Parathyroid adenoma (tissue), 2 donors: ENCODE measurements at regions not wholly inside any gene's neighbourhood (a gene's known extent, or its start where the extent isn't known, plus 50 kb on each side); places are given as distances from the start of the nearest gene placed in this dataset.

Experiments
- H2AFZ ChIP-seq: fragments of 300-600 bp; sonication (generic); one replicate; pipeline ENCODE4 v1.7.0; 2017; ENCODE audit warnings: antibody characterized with exemption, mild to moderate bottlenecking
- H3K27ac ChIP-seq: fragments of 300-600 bp; sonication (generic); one replicate; pipeline ENCODE4 v1.7.0; 2017
- H3K27me3 ChIP-seq: fragments of 300-600 bp; sonication (generic); one replicate; pipeline ENCODE4 v1.7.0; 2017; ENCODE audit warnings: low read length; ENCODE audit not compliant: control insufficient read depth, insufficient read depth
- H3K36me3 ChIP-seq: fragments of 300-600 bp; sonication (generic); one replicate; pipeline ENCODE4 v1.7.0; 2017; ENCODE audit warnings: low read length; ENCODE audit not compliant: control insufficient read depth, insufficient read depth
- H3K4me1 ChIP-seq: fragments of 300-600 bp; sonication (generic); one replicate; pipeline ENCODE4 v1.7.0; 2017; ENCODE audit warnings: control low read depth
- H3K4me2 ChIP-seq: fragments of 300-600 bp; sonication (generic); one replicate; pipeline ENCODE4 v1.7.0; 2017; ENCODE audit warnings: low read length
- H3K4me3 ChIP-seq: fragments of 300-600 bp; sonication (generic); one replicate; pipeline ENCODE4 v1.7.0; 2017; ENCODE audit warnings: low read depth, low read length
- H3K79me2 ChIP-seq: fragments of 300-600 bp; sonication (generic); one replicate; pipeline ENCODE4 v1.7.0; 2017; ENCODE audit warnings: control low read depth
- H3K9ac ChIP-seq: fragments of 300-600 bp; sonication (generic); one replicate; pipeline ENCODE4 v1.7.0; 2017; ENCODE audit warnings: mild to moderate bottlenecking
- H3K9me3 ChIP-seq: fragments of 300-600 bp; sonication (generic); one replicate; pipeline ENCODE4 v1.7.0; 2017; ENCODE audit warnings: low read length; ENCODE audit not compliant: control insufficient read depth
- CTCF ChIP-seq: fragments of 300-600 bp; sonication (generic); IDR thresholded peaks from one replicate; pipeline ENCODE4 v1.7.0; 2017; ENCODE audit warnings: antibody characterized with exemption, mild to moderate bottlenecking
- donor health status: primary hyperparathyroidism.

DNA sequence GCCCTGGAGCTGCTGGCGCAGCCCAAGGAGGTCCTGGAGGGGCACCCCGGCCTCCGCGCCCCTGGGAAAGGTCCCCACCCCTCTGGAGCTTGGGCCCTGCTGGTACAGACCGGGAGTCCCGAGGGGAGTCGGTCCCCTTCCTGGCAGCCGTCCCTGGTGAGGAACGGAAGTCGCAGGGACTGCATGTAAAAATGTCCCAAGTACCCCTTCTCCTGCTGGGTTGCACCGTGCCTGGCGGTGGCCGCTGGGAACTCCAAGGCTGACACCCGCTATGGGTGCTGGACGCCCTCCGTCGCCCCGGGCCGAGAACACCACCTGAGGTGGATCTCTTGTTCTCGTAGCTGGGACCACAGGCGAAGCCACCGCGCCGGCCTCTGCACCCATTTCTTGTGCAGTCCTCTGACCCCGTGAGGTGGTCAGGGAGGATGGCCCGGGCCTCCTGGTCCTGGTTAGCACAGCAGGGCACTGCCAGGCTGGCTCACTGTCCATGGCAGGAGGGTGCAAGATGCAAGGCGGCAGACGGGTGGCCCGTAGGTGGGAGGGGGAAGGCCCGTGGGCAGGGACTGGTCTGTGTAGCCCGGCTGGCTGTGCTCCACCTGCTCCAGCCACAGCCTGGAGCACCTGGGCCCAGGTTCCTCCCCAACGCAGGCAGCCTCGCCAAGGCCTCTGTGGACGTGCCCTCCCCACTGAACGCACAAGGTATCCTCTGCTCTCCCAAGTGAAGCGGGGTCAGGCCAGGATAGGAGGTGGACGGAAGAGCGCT is 165.2 kb downstream of the IGLL1 start:
- H3K27me3 ChIP-seq, result no peaks in the 10 kb centered on the region
- H3K4me1 ChIP-seq, result no peaks in the 10 kb centered on the region
- no peak overlapping the region for H3K4me2 ChIP-seq
- H3K79me2 ChIP-seq, result no peaks in the 10 kb centered on the region
- no peak overlapping the region for H3K9ac ChIP-seq
- TF ChIP-seq CTCF, result no peak
- H2AFZ ChIP-seq, result no peak overlapping the region
- H3K4me3 ChIP-seq, result no peak overlapping the region
- H3K36me3 ChIP-seq, result no peaks in the 10 kb centered on the region
- no peaks in the 10 kb centered on the region for H3K9me3 ChIP-seq
- H3K27ac ChIP-seq, result no peak overlapping the region

- Histone ChIP-seq H3K27ac (no peak overlapping the region), H3K9me3 (no peaks in the 10 kb centered on the region), H3K9ac (no peak overlapping the region), H2AFZ (no peak overlapping the region), H3K36me3 (no peaks in the 10 kb centered on the region), H3K4me1 (no peaks in the 10 kb centered on the region), H3K27me3 (no peaks in the 10 kb centered on the region), H3K4me3 (no peak overlapping the region), H3K79me2 (no peaks in the 10 kb centered on the region), H3K4me2 (no peak overlapping the region)
- TF ChIP-seq CTCF, result no peak
These were observed 168.4 kb downstream of the IGLL1 start for GRCh38 chr22:23411739-23412138.

DNA sequence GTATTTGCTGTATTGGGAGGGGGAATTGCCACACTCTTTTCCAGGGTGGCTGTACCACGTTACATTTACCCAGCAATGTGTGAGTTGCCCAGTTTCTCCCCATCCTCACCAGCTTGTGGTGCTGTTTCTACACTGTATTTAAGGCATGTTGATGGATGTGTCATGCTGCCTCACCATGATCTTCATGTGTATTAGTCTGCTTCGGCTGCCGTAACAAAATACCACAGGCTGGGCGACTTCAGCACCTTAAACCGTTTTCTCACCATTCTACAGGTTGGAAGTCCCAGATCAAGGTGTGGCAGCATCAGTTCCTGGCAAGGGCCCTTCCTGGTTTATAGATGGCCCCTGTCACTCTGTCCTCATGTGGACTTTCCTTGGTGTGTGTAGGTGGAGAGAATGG is 169.7 kb downstream of the IGLL1 start:
- no peaks in the 10 kb centered on the region for H3K4me1 ChIP-seq
- no peak for TF ChIP-seq CTCF
- H3K79me2 ChIP-seq, result no peaks in the 10 kb centered on the region
- H3K9ac ChIP-seq, result no peak overlapping the region
- H3K9me3 ChIP-seq, result no peaks in the 10 kb centered on the region
- no peak overlapping the region for H3K27ac ChIP-seq
- H3K36me3 ChIP-seq, result no peaks in the 10 kb centered on the region
- H3K4me3 ChIP-seq, result no peak overlapping the region
- no peak overlapping the region for H2AFZ ChIP-seq
- no peaks in the 10 kb centered on the region for H3K27me3 ChIP-seq
- no peak overlapping the region for H3K4me2 ChIP-seq

- Histone ChIP-seq H3K4me3 (no peak overlapping the region), H2AFZ (no peak overlapping the region), H3K79me2 (no peaks in the 10 kb centered on the region), H3K27me3 (no peaks in the 10 kb centered on the region), H3K27ac (no peak overlapping the region), H3K4me2 (no peak overlapping the region), H3K9me3 (no peaks in the 10 kb centered on the region), H3K36me3 (no peaks in the 10 kb centered on the region), H3K9ac (no peak overlapping the region), H3K4me1 (no peaks in the 10 kb centered on the region)
- TF ChIP-seq CTCF, result no peak
These were observed 170.1 kb downstream of the IGLL1 start for GRCh38 chr22:23409976-23410375.

DNA sequence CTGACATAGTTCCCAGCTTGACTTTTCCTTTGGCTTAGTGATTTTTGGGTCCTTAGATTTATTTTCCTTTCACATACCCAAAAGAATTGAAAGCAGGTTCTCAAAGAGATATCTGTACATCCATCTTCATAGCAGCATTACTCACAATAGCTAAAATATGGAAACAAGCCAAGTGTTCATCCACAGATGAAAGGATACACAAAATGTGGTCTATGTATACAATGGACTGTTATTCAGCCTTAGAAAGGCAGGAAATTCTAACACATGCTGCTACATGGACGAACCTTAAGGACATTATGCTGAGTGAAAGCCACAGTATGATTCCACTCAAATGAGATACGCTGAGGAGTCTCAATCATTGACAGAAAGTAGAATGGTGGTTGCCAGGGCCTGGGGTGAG is 171.8 kb downstream of the IGLL1 start:
- no peaks in the 10 kb centered on the region for H3K79me2 ChIP-seq
- no peak overlapping the region for H3K4me3 ChIP-seq
- no peaks in the 10 kb centered on the region for H3K27me3 ChIP-seq
- no peak overlapping the region for H2AFZ ChIP-seq
- no peaks in the 10 kb centered on the region for H3K4me1 ChIP-seq
- H3K4me2 ChIP-seq, result no peak overlapping the region
- no peaks in the 10 kb centered on the region for H3K9me3 ChIP-seq
- no peak overlapping the region for H3K27ac ChIP-seq
- H3K9ac ChIP-seq, result no peak overlapping the region
- no peak for TF ChIP-seq CTCF
- no peaks in the 10 kb centered on the region for H3K36me3 ChIP-seq
